NT2/D1 (cell line): ENCODE measurements at regions not wholly inside any gene's neighbourhood (a gene's known extent, or its start where the extent isn't known, plus 50 kb on each side); places are given as distances from the start of the nearest gene placed in this dataset.
A peak's percentile ranks its signal among the peaks of the same experiment; 100 is the strongest.

Source experiments
- DNase-seq: peaks from one replicate; pipeline ENCODE4 v3.0.0-alpha.2; 2011; ENCODE audit warnings: low read depth, low spot score
- H3K27me3 ChIP-seq: 2 replicates; pipeline ENCODE4 v1.6.0; 2011; ENCODE audit warnings: mild to moderate bottlenecking; ENCODE audit not compliant: insufficient read length, insufficient read depth
- H3K36me3 ChIP-seq: 2 replicates; pipeline ENCODE4 v1.6.1; 2011; ENCODE audit warnings: mild to moderate bottlenecking, low read length, mixed read lengths; ENCODE audit not compliant: insufficient read depth, insufficient read length
- H3K4me1 ChIP-seq: 2 replicates; pipeline ENCODE4 v1.5.1; 2011; ENCODE audit not compliant: insufficient read depth, insufficient read length
- H3K4me3 ChIP-seq: 2 replicates; pipeline ENCODE4 v1.5.1; 2011; ENCODE audit warnings: low read depth; ENCODE audit not compliant: insufficient read length
- H3K9ac ChIP-seq: 2 replicates; pipeline ENCODE4 v1.6.0; 2011; ENCODE audit warnings: low read depth; ENCODE audit not compliant: insufficient read length
- H3K9me3 ChIP-seq: 2 replicates; pipeline ENCODE4 v1.5.1; 2011; ENCODE audit warnings: mild to moderate bottlenecking, low read length; ENCODE audit not compliant: insufficient read depth
- SUZ12 ChIP-seq: IDR thresholded peaks from 2 replicates; pipeline ENCODE4 v1.6.1; 2011; ENCODE audit not compliant: insufficient read length, insufficient read depth; ENCODE audit errors: extremely low read depth
- YY1 ChIP-seq: IDR thresholded peaks from 2 replicates; pipeline ENCODE4 v1.6.1; 2011; ENCODE audit not compliant: insufficient read length, insufficient read depth
- ZNF274 ChIP-seq: IDR thresholded peaks from 2 replicates; pipeline ENCODE4 v1.6.1; 2011; ENCODE audit warnings: mild to moderate bottlenecking, low read depth, low read length

DNA sequence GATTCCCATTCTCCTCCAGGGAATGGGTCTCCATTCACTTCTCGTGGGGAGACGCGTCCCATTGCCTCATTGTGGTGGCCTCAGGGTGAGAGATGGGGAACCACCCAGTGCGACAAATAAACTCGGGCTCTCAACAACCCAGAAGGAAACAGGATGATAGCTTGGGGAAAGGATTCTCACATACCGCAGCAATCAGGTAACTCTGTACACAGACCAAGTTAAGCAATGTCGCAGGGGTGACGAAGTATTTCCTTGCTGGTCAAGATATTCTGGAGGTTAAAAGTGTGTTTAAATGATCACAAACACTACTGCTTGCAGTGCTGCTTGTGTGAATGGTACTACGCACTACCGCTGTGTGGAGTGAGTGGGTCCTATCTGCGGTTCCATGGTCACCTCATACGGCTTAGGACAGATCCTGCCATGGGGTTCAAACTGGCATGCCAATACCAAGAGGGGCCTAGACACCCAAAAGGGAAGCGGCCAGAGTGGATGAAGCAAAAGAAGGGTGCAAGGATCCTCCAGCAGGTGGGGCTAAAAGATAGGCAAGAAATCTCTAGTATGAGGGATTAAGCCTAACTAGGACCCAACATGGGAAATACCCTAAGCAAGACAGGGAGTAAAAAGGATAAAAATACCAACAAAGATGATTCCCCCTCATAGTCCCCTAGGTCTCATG, 143.8 kb upstream of the TMEM106B start:
- TF ChIP-seq SUZ12 (no peak), ZNF274 (no peak), YY1 (no peak)
- Histone ChIP-seq H3K9ac (no peak overlapping the region), H3K36me3 (no peaks in the 10 kb centered on the region), H3K9me3 (no peaks in the 10 kb centered on the region), H3K27me3 (no peaks in the 10 kb centered on the region), H3K4me3 (no peak overlapping the region), H3K4me1 (no peaks in the 10 kb centered on the region)
- DNase-seq = peak; percentile 70

- no peak for DNase-seq
- TF ChIP-seq ZNF274 (no peak), YY1 (no peak), SUZ12 (no peak)
- Histone ChIP-seq H3K27me3 (no peaks in the 10 kb centered on the region), H3K36me3 (no peaks in the 10 kb centered on the region), H3K4me1 (no peaks in the 10 kb centered on the region), H3K9me3 (peaks cover 2% of the 10 kb centered on the region; the same call in 1 of the 2 replicates), H3K9ac (no peak overlapping the region), H3K4me3 (no peak overlapping the region)
These were observed 141.3 kb upstream of the TMEM106B start for GRCh38 chr7:12069757-12070156.

- Histone ChIP-seq H3K4me3 (no peak overlapping the region), H3K9ac (no peak overlapping the region), H3K9me3 (peaks cover 22% of the 10 kb centered on the region), H3K27me3 (no peaks in the 10 kb centered on the region), H3K4me1 (no peaks in the 10 kb centered on the region), H3K36me3 (no peaks in the 10 kb centered on the region)
- DNase-seq = no peak
- no peak for TF ChIP-seq ZNF274
- no peak for TF ChIP-seq YY1
- TF ChIP-seq SUZ12 = no peak
These were observed 136.2 kb upstream of the TMEM106B start for GRCh38 chr7:12074889-12075288.

- Histone ChIP-seq H3K9ac (no peak overlapping the region), H3K4me1 (no peaks in the 10 kb centered on the region), H3K36me3 (no peaks in the 10 kb centered on the region), H3K4me3 (no peak overlapping the region), H3K9me3 (peaks cover 18% of the 10 kb centered on the region), H3K27me3 (no peaks in the 10 kb centered on the region)
- no peak for DNase-seq
- TF ChIP-seq SUZ12 (no peak), YY1 (no peak), ZNF274 (no peak)
These were observed 131.1 kb upstream of the TMEM106B start for GRCh38 chr7:12080006-12080405.

- H3K9me3 ChIP-seq = no peaks in the 10 kb centered on the region; the same call in 1 of the 2 replicates
- no peaks in the 10 kb centered on the region for H3K36me3 ChIP-seq
- no peak overlapping the region for H3K9ac ChIP-seq
- no peak for DNase-seq
- no peak for TF ChIP-seq YY1
- TF ChIP-seq SUZ12 = no peak
- no peak for TF ChIP-seq ZNF274
- H3K27me3 ChIP-seq = no peaks in the 10 kb centered on the region
- H3K4me1 ChIP-seq = no peaks in the 10 kb centered on the region
- H3K4me3 ChIP-seq = no peak overlapping the region
These were observed 125.6 kb upstream of the TMEM106B start for GRCh38 chr7:12085516-12085915.

DNA sequence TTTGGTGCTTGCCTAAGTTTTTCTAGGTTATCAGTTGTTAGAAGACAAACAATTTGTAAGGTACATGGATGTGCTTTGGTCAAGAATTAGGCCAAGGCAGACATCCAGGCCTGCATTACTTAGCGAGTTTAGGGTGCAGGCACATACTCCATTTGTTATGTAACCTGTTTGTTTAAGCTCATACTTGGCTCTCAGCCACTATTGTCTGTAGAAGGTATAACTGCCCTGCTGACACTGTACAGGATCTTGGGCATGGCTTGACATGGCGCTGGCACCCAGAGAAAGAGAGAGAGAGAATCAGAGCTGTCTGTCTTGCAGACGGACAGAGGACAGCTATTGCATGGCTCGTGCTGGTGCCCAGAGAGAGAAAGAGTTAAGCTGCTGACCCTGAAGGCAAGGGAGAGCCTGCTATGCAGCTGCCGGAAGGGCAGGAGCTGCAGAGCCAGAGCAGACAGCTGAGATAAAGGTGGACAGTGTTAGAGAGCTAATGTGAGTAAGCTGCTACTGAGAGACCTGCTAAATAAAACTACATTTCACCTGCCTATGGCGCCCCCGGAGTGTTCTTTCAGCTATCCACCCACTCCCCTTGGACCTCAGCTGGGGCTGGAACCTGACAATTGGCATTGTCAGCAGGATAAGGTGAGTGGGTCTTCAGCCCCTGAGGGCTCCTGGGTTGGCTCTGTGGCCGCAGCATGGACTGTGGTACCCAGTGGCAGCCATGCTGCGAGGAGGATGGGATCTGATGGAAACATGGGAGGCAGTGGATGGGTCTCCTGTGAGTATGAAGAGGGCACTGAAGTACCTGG, 120.9 kb upstream of the TMEM106B start:
- no peaks in the 10 kb centered on the region for H3K4me1 ChIP-seq
- TF ChIP-seq ZNF274 (no peak), YY1 (no peak), SUZ12 (no peak)
- no peak overlapping the region for H3K9ac ChIP-seq
- H3K9me3 ChIP-seq = no peaks in the 10 kb centered on the region; the same call in 1 of the 2 replicates
- no peaks in the 10 kb centered on the region for H3K27me3 ChIP-seq
- no peak for DNase-seq
- H3K36me3 ChIP-seq = no peaks in the 10 kb centered on the region
- no peak overlapping the region for H3K4me3 ChIP-seq

DNA sequence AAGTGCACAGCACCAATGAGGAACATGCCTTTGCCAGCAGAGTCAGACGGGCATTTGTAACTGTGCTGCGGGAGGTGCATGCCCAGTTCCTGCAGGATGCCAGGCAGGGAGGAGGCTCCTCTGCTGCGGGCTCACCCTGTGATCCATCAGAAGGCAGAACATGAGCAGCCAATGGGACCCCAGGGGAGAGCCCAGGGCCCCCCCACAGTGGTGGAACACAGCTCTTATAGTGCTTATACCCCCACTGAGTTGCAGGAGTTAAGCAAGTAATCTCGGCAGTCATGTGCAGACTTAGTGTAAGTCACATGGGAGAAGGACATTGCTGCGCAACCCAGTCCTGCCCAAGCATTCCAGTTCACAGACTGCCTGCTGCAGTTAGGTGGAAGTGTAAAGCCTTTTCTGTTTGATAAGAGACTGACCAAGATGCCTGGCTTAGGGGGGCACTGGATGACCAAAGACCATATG, 120.3 kb upstream of the TMEM106B start:
- no peaks in the 10 kb centered on the region for H3K36me3 ChIP-seq
- no peak overlapping the region for H3K4me3 ChIP-seq
- no peak for DNase-seq

More for the DNA sequence above, 120.3 kb upstream of the TMEM106B start:
- TF ChIP-seq YY1 = no peak
- no peak for TF ChIP-seq SUZ12
- TF ChIP-seq ZNF274 = no peak
- H3K9ac ChIP-seq = no peak overlapping the region
- no peaks in the 10 kb centered on the region for H3K27me3 ChIP-seq
- H3K4me1 ChIP-seq = no peaks in the 10 kb centered on the region
- no peaks in the 10 kb centered on the region; the same call in 1 of the 2 replicates for H3K9me3 ChIP-seq
